GM23248 (cell line): ENCODE measurements at regions not wholly inside any gene's neighbourhood (a gene's known extent, or its start where the extent isn't known, plus 50 kb on each side); places are given as distances from the start of the nearest gene placed in this dataset.

Experiments
- EZH2 ChIP-seq: fragments of 200-600 bp; sonication (generic); IDR thresholded peaks from 2 replicates; pipeline ENCODE4 v1.6.1; 2018; ENCODE audit warnings: antibody characterized with exemption, mild to moderate bottlenecking; ENCODE audit not compliant: insufficient read depth, poor library complexity, severe bottlenecking
- EZH2phosphoT487 ChIP-seq: fragments of 200-600 bp; sonication (generic); IDR thresholded peaks from 2 replicates; pipeline ENCODE4 v1.6.1; 2018; ENCODE audit warnings: antibody characterized with exemption, moderate library complexity, mild to moderate bottlenecking, low read depth; ENCODE audit not compliant: insufficient read depth

- TF ChIP-seq EZH2phosphoT487 = no peak
- TF ChIP-seq EZH2 = no peak
Observed at GRCh38 chr15:62413786-62414185, 248.7 kb upstream of the C2CD4B start.
